Suprapubic skin (tissue), 4 donors: ENCODE measurements at regions not wholly inside any gene's neighbourhood (a gene's known extent, or its start where the extent isn't known, plus 50 kb on each side); places are given as distances from the start of the nearest gene placed in this dataset.

ENCODE experiments used
- DNase-seq, 2 donors: peaks; one replicate each; pipeline ENCODE4 v3.0.0-alpha.2; 2019; ENCODE audit warnings: low spot score in 2 of 2
- H3K27ac ChIP-seq: fragments of 200-600 bp; sonication (generic); one replicate; pipeline ENCODE4 v1.5.1; 2019
- H3K27me3 ChIP-seq: fragments of 200-600 bp; sonication (generic); one replicate; pipeline ENCODE4 v1.5.1; 2019
- H3K36me3 ChIP-seq: fragments of 200-600 bp; sonication (generic); one replicate; pipeline ENCODE4 v1.5.1; 2019
- H3K4me1 ChIP-seq: fragments of 200-600 bp; sonication (generic); one replicate; pipeline ENCODE4 v1.5.1; 2019
- H3K4me3 ChIP-seq: fragments of 200-600 bp; sonication (generic); one replicate; pipeline ENCODE4 v1.5.1; 2019; ENCODE audit warnings: mild to moderate bottlenecking
- H3K9me3 ChIP-seq: fragments of 200-600 bp; sonication (generic); one replicate; pipeline ENCODE4 v1.5.1; 2019
- EP300 ChIP-seq: sonication (generic); formaldehyde crosslinking; IDR thresholded peaks from one replicate; pipeline ENCODE4 v1.6.1; 2017; ENCODE audit warnings: antibody characterized with exemption
- POLR2A ChIP-seq, 2 donors: fragments of 450-650 bp; IDR thresholded peaks; one replicate each; pipeline ENCODE4 v1.6.1; 2017; ENCODE audit warnings: antibody characterized with exemption in 2 of 2, mild to moderate bottlenecking in 2 of 2, moderate library complexity in 2 of 2
- POLR2AphosphoS5 ChIP-seq, 3 donors: sonication (generic); formaldehyde crosslinking; IDR thresholded peaks; one replicate each; pipeline ENCODE4 v1.6.1; 2017; ENCODE audit warnings: antibody characterized with exemption in 3 of 3
- WGBS: methylation state at CpG from one replicate; pipeline ENCODE4 v1.1.5; 2018; 5-methylcytosine and 5-hydroxymethylcytosine counted together
- TF ChIP-seq, protein P1 (sequence below), 2 donors: fragments of 200-600 bp in 1 of 2; fragments of 450-650 bp in 1 of 2; sonication (generic) in 1 of 2; IDR thresholded peaks; one replicate each; pipeline ENCODE4 v1.5.1; 2016 to 2019; ENCODE audit warnings: antibody characterized with exemption in 2 of 2, mild to moderate bottlenecking in 1 of 2, moderate library complexity in 1 of 2

DNA sequence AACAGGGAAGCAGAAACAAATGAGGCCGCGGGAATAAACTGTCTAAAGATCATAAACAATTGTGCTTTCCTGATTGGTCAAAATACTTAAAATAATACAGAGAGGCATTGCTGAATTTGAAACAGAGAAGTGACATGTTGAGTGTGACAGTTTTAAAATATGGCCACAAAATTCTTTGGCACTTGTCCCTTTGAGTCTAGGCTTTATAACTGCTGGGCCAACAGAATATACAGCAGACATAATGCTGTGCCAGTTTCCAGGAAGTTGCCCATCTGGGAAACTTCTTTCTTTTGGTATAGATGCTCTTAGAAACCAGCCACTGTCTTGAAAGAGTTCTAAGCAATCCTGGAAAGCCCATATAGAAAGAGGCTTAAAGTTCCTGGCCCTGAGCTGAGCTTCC is 668.4 kb downstream of the CENPC start:
- Histone ChIP-seq H3K36me3 (no peaks in the 10 kb centered on the region), H3K4me1 (no peaks in the 10 kb centered on the region), H3K9me3 (no peaks in the 10 kb centered on the region), H3K27me3 (no peaks in the 10 kb centered on the region), H3K4me3 (no peak overlapping the region), H3K27ac (no peak overlapping the region)
- DNase-seq = no peak
- TF ChIP-seq, protein P1, sequence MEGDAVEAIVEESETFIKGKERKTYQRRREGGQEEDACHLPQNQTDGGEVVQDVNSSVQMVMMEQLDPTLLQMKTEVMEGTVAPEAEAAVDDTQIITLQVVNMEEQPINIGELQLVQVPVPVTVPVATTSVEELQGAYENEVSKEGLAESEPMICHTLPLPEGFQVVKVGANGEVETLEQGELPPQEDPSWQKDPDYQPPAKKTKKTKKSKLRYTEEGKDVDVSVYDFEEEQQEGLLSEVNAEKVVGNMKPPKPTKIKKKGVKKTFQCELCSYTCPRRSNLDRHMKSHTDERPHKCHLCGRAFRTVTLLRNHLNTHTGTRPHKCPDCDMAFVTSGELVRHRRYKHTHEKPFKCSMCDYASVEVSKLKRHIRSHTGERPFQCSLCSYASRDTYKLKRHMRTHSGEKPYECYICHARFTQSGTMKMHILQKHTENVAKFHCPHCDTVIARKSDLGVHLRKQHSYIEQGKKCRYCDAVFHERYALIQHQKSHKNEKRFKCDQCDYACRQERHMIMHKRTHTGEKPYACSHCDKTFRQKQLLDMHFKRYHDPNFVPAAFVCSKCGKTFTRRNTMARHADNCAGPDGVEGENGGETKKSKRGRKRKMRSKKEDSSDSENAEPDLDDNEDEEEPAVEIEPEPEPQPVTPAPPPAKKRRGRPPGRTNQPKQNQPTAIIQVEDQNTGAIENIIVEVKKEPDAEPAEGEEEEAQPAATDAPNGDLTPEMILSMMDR (IDR thresholded peaks at IDR 0.05) = no peak
- TF ChIP-seq POLR2AphosphoS5 (IDR thresholded peaks at IDR 0.05) = no peak
- no peak for TF ChIP-seq POLR2A (IDR thresholded peaks at IDR 0.05)
- TF ChIP-seq EP300 = no peak
- 73% methylated on average over 2 of the region's 2 CpGs for WGBS

DNA sequence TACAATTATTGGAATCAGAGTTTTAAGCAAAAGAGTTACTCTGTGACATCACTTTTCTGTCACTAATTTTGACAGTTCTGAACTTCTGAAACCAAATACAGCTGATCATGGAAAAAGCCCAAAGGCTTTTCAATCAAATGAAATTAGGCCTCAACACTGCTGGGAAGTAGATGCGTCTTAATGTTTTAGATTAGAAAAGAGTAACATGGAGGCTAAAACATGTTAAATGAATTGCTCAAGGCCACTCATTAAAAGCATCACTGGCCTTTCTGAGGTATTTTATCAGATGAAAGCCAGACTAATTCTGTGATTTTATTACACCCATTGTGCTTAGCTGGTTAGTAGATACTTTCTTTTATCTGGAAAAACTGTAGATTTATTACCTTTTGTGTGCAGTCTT is 672.6 kb downstream of the CENPC start:
- no peaks in the 10 kb centered on the region for H3K27me3 ChIP-seq
- H3K36me3 ChIP-seq = no peaks in the 10 kb centered on the region
- WGBS = 100% methylated on average over 1 of the region's 1 CpG
- DNase-seq = no peak
- TF ChIP-seq, protein P1 (IDR thresholded peaks at IDR 0.05) = no peak
- TF ChIP-seq POLR2AphosphoS5 (IDR thresholded peaks at IDR 0.05) = no peak
- no peak for TF ChIP-seq EP300
- no peak for TF ChIP-seq POLR2A (IDR thresholded peaks at IDR 0.05)
- H3K9me3 ChIP-seq = no peaks in the 10 kb centered on the region
- H3K4me3 ChIP-seq = no peak overlapping the region
- H3K4me1 ChIP-seq = no peaks in the 10 kb centered on the region
- no peak overlapping the region for H3K27ac ChIP-seq

DNA sequence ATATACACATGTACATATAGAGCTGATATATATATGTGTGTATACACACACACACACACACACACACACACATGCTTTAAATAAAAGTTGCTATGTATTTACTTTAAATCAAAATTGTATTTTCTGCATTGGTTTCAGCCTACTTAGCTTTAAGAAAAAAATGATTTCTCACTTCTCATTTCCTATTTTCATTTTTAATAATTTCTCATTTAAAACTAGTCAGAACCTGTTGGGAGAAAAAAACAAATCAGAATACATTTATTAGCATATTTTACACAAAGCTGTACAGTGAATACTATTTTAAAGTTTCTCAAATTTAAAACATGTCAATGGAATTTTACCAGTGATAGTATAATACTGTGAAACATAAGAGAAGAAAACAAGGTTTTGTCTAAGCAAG is 681.8 kb downstream of the CENPC start:
- Histone ChIP-seq H3K36me3 (no peaks in the 10 kb centered on the region), H3K27ac (no peak overlapping the region), H3K27me3 (no peaks in the 10 kb centered on the region), H3K4me1 (no peaks in the 10 kb centered on the region), H3K9me3 (no peaks in the 10 kb centered on the region), H3K4me3 (no peak overlapping the region)
- no peak for DNase-seq
- TF ChIP-seq, protein P1 (IDR thresholded peaks at IDR 0.05) = no peak
- no peak for TF ChIP-seq POLR2A (IDR thresholded peaks at IDR 0.05)
- TF ChIP-seq POLR2AphosphoS5 (IDR thresholded peaks at IDR 0.05) = no peak
- TF ChIP-seq EP300 = no peak

DNA sequence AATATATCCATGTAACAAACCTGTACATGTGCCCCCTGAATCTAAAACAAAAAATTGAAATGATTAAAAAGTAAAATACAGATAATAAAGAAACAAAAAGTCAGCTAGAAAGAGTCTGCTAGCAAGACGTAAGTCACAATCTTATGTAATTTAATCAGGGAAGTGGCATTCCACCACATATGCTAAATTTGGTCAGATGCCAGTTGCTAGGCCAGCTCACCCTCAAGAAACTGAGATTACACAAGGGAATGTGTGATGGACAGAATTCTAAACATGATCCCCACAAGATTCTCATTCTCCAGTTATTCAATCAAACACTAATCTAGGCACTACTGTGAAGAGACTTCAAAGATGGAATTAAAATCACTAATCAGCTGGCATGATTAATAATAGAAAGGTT is 689.3 kb downstream of the CENPC start:
- no peaks in the 10 kb centered on the region for H3K9me3 ChIP-seq
- H3K4me3 ChIP-seq = no peak overlapping the region
- H3K27me3 ChIP-seq = no peaks in the 10 kb centered on the region
- TF ChIP-seq POLR2A (IDR thresholded peaks at IDR 0.05) (no peak), POLR2AphosphoS5 (IDR thresholded peaks at IDR 0.05) (no peak), EP300 (no peak)
- TF ChIP-seq, protein P1 (IDR thresholded peaks at IDR 0.05) = no peak
- DNase-seq = no peak
- no peaks in the 10 kb centered on the region for H3K36me3 ChIP-seq
- no peaks in the 10 kb centered on the region for H3K4me1 ChIP-seq
- WGBS = 62% methylated on average over 1 of the region's 1 CpG
- no peak overlapping the region for H3K27ac ChIP-seq

DNA sequence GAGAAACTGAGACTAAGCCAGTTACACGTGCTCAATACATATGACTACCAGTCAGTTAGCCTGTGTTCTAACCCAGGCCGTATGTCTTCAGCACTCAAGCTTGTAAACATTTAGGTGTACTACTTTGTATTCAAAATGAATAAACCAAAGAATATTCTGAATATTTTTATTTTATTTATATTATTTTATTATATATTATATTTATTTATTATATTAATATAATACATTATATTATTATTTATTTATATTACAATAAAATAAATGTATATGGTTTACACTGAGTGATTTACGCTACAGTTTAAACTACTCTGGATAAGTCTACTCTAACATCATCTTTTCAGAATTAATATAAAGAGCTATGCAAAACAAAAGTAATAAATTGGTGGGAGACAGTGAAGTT is 691.5 kb downstream of the CENPC start:
- DNase-seq = no peak
- Histone ChIP-seq H3K4me3 (no peak overlapping the region), H3K36me3 (no peaks in the 10 kb centered on the region), H3K4me1 (no peaks in the 10 kb centered on the region), H3K27ac (no peak overlapping the region), H3K9me3 (no peaks in the 10 kb centered on the region), H3K27me3 (no peaks in the 10 kb centered on the region)
- WGBS = 92% methylated on average over 3 of the region's 3 CpGs
- TF ChIP-seq, protein P1 (IDR thresholded peaks at IDR 0.05) = no peak
- TF ChIP-seq POLR2AphosphoS5 (IDR thresholded peaks at IDR 0.05) (no peak), POLR2A (IDR thresholded peaks at IDR 0.05) (no peak), EP300 (no peak)
